Inferior parietal cortex (tissue), 1 donor: ENCODE measurements at regions not wholly inside any gene's neighbourhood (a gene's known extent, or its start where the extent isn't known, plus 50 kb on each side); places are given as distances from the start of the nearest gene placed in this dataset.
"Not testable (repeated sequence)": the region's sequence is repeated elsewhere in the genome, so short reads cannot be mapped to it uniquely, and the experiment has no call there.

Experiments
- DNase-seq: peaks from one replicate; pipeline ENCODE4 v3.0.0-alpha.2; 2016; ENCODE audit errors: extremely low spot score

GRCh38 chr20:12201289-12201991 is 283.7 kb downstream of the BTBD3 start:
- DNase-seq = no peak

DNA sequence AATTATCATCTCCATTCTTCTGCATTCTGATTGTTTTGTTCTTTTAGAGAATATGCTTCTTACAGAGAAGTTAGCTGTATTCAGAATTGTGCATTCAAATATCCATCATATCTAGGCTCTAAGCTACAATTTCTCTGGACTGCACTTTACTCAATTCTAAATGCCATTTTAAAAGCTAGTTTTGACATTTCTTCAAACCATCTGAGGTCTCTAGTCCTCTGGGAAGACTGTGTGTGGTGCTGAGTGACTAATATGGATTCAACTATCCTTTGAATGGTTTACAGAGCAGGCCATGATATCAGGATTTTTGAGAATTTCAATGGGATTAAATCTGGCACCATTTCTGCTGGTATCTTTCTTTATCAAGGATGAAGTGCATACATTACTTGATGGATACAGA is 285.7 kb downstream of the BTBD3 start:
- DNase-seq = no peak

GRCh38 chr20:12203981-12204380 is 286.3 kb downstream of the BTBD3 start:
- no peak for DNase-seq

DNA sequence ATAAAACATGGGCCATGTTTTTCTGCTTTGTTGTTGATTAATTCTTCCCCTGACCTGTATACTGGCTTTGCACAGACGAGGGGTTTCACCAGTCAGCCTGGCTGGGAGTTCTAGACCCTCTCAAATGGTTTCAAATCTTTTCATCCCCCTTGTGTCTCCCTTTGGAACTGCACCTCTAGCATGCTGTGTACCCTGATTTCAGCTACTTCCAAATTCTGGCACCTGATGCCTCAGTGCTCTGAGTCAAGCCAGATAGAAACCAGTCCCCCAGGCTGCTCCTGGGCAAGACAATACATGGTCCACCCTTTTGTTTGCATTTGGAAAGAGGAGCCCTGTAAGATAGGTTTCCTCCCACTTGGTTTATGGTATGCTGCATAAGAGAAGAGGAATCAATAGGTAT is 290.2 kb downstream of the BTBD3 start:
- DNase-seq = no peak

- no peak for DNase-seq
Measured at GRCh38 chr20:12210591-12210990, 292.9 kb downstream of the BTBD3 start.

DNA sequence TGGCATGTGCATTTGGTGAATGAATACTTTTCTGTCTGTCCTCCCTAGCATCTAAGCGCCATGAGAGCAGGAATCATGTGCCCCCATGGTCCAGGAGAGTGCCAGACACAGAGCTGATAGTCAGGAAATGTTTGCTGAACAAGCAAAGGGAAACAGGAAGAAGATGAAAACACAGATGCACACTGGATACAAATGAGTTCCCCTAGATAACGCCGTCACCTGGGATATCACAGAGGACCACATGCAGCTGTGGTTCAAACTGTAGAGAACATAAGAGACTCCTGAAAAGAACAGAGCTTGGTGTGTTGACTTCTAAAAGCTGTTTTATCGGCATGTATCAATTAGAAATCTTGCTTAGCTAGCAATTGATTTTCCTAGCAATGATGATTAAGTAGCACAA is 293.7 kb downstream of the BTBD3 start:
- no peak for DNase-seq

DNA sequence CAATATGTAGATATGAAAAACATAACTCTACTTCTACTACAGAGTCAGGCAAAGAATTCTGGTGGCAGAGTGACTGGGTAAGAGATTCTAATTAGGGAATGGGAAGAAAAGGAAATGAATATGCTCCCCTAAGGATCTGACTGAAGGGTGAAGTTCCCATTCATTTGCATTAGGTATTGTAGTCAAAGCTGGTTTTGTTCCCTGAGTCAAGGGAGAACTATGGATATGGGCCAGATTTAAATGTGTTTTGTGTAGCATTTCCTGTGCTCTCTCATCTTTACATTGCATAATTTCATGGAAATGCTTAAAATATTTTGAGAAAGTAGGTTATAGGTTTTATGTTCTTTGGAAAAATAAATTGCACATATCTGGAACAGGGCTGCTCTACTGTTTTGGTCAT is 299.7 kb downstream of the BTBD3 start:
- DNase-seq = no peak

- no peak for DNase-seq
Measured at GRCh38 chr20:12219798-12220197, 302.1 kb downstream of the BTBD3 start.

- no peak for DNase-seq
Measured at GRCh38 chr20:12223057-12223456, 305.4 kb downstream of the BTBD3 start.

DNA sequence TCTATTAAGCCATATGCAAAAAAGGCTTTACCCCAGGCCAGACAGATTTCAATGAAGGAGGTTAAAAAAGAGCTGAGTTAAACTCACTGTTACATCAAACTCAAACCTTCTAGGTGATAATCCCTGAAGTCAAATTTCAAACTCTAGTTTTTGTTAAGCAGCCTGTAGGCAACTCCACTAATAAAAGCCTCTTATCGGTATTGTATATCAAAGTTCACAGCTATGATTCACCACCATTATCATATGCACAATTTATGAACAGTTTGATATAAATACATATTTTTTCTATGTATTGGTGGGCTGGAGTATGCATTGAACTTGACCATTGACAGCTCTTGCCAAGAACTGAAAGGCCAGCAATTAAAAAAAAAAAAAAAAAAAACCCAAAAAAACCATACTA is 308.2 kb downstream of the BTBD3 start:
- DNase-seq = no peak

DNA sequence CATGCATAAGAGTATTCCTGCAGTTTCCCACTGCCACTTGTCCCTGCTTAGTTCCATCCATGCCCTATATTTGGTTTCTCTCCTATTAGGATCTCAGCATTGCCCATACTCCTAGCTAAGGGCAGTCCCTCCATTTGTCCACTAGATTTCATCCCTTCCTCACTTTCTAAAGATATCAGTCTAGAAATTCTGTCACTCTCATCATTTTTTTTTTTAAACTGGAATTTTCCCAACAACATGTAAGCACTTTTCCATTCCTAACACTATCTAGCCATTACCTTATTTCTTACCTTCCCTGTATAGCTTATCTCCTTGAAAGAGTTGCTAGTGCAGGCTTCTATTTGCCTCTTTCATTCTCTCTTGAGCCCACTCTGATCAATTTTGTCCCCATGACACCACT is 312.2 kb downstream of the BTBD3 start:
- DNase-seq = no peak

DNA sequence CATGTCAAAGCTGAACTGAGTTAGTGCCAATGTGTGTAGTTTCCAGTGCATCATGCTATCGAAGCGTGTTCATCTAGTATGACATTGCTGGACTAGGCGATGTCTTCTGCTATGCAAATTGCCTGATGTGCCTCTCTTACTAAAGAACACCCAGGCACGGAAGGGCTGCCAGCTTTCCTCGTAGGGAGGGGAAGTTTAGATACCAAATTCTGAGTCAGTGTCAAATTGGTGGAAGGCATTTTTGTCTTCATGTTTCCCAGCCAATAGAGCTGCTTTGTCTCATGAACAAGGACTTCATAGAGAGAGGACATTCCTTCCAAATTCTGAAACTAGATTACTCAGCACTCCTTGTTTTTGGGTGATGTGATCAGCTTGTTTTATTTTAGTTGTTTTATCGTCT is 320.1 kb downstream of the BTBD3 start:
- DNase-seq = peak; percentile 87

GRCh38 chr20:12241065-12241464 is 323.4 kb downstream of the BTBD3 start:
- no peak for DNase-seq

- no peak for DNase-seq
Measured at GRCh38 chr20:12243327-12243726, 325.6 kb downstream of the BTBD3 start.

DNA sequence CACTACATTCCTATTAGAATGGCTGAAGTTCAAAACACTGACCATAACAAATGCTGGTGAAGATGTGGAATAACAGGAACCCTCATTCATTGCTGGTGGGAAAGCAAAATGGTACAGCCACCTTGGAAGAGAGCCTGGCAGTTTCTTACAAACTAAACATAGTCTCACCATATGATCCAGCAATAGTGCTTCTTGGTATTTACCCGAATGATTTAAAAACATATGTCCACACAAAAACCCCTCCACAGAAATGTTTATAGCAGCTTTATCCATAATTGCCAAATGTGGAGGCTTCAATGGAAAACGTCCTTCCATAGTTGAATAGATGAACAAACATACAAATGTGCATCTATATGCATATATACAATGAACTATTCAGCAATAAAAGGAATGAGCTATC is 330.8 kb downstream of the BTBD3 start:
- no peak for DNase-seq

DNA sequence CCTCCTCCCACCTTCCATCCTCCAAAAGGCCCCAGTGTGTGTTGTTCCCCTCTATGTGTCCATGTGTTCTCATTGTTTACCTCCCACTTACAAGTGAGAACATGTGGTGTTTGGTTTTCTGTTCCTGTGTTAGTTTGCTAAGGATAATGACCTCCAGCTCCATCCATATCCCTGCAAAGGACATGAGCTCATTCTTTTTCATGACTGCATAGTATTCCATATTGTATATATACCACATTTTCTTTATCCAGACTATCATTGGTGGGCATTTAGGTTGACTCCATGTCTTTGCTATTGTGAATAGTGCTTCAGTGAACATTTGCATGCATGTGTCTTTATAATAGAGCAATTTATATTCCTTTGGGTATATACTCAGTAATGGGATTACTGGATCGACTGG is 333.0 kb downstream of the BTBD3 start:
- DNase-seq = not testable (repeated sequence)

- no peak for DNase-seq
Measured at GRCh38 chr20:12252793-12253192, 335.1 kb downstream of the BTBD3 start.

GRCh38 chr20:12255461-12255970 is 337.8 kb downstream of the BTBD3 start:
- DNase-seq = no peak

GRCh38 chr20:12256806-12257205 is 339.1 kb downstream of the BTBD3 start:
- DNase-seq = no peak

GRCh38 chr20:12262747-12263146 is 345.1 kb downstream of the BTBD3 start:
- DNase-seq = no peak

- no peak for DNase-seq
Measured at GRCh38 chr20:12264711-12265110, 347.0 kb downstream of the BTBD3 start.

GRCh38 chr20:12265662-12266061 is 348.0 kb downstream of the BTBD3 start:
- DNase-seq = no peak

DNA sequence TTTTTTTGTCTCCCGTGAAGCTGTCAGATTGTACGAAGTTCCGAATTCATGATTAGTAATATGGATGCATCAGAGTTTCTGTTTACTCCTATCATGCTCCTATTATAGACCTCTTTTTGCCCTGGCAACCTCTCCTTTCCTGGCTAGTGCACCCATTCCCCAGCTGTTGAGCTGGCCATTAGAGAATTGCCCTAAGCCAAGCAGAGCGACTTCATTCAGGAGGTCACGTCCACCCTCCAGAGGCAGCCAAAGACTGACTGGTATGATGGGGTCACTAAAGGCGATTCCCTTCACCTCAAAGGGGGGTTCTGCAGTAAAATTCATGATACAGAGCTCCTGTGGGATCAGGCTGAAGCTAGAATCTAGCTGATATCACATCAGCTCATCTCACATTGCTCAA is 351.9 kb downstream of the BTBD3 start:
- no peak for DNase-seq

DNA sequence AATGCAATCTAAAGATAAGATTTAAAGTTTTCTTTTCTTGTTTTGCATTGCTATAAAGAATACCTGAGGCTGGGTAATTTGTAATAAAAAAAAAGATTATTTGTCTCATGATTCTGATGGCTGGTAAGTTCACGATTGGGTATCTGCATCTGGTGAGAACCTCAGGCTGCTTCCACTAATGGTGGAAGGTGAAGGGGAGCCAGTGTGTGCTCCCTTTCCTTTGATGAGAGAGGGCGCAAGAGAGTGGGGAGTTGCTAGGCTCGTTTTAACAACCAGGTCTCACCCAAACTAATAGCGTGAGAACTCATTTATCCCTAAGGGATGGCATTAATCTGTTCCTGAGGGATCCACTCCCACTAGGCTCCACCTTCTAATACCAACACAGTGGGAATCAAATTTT is 353.2 kb downstream of the BTBD3 start:
- no peak for DNase-seq
